ENCODE measurements at regions not wholly inside any gene's neighbourhood (a gene's known extent, or its start where the extent isn't known, plus 50 kb on each side); places are given as distances from the start of the nearest gene placed in this dataset.

DNA sequence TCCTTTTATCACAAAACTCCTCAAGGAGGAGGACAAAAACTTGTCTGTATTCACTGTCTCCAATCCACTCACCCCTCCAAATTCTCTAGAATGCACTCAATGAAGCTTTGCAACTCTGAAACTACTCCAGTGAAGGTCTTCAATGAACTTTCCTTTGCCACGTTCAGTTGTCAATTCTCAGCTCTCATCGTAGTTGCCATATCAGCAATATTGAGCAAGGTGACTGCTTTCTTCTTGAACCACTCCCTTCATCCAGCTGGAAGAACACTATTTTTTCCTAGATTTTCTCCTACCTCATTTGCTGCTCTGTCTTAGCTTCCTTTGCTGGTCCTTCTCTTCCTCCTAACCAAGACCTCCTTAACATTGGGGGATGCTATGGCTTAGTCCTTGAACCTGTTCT lies 191.8 kb downstream of the KDR start:
- Histone ChIP-seq H3K9me2 (ENCODE audit: insufficient read depth) (no peaks in the 10 kb centered on the region), H3K79me2 (ENCODE audit: insufficient read depth, low read length) (no peaks in the 10 kb centered on the region), H4K20me1 (ENCODE audit: insufficient read depth) (no peaks in the 10 kb centered on the region), H3K27me3 (ENCODE audit: insufficient read depth, low read length) (peaks cover 41% of the 10 kb centered on the region), H3K4me1 (ENCODE audit: control insufficient read depth in 1 of 2, insufficient read depth in 2 of 2, low read length in 2 of 2) (no peaks in the 10 kb centered on the region), H3K4me2 (ENCODE audit: low read length) (no peak overlapping the region), H3K9me3 (ENCODE audit: control insufficient read depth in 1 of 2, insufficient read depth in 1 of 2, low read depth in 1 of 2, low read length in 2 of 2) (no peaks in the 10 kb centered on the region), H2AFZ (ENCODE audit: low read depth, low read length, poor library complexity, severe bottlenecking) (no peak overlapping the region), H3K36me3 (ENCODE audit: control insufficient read depth in 1 of 2, insufficient read depth in 2 of 2, low read length in 2 of 2) (no peaks in the 10 kb centered on the region), H3K9ac (ENCODE audit: low read length) (no peak overlapping the region), H3K4me3 (replicated peaks in 1 of 2; ENCODE audit: low read depth in 1 of 2, low read length in 2 of 2) (no peak overlapping the region), H3K27ac (ENCODE audit: low read depth, low read length) (no peak overlapping the region)
- ChIA-PET POLR2A (no interaction called here), RAD21 (ENCODE audit: low non-redundant PET in 1 of 2, low total read pairs in 2 of 2, uncharacterized antibody in 2 of 2, unreplicated experiment in 2 of 2) (no interaction called here), CTCF (no interaction called here)
- ATAC-seq (no peak), DNase-seq (ENCODE audit: low read depth, low spot score) (no peak)
- TF ChIP-seq, protein P1, sequence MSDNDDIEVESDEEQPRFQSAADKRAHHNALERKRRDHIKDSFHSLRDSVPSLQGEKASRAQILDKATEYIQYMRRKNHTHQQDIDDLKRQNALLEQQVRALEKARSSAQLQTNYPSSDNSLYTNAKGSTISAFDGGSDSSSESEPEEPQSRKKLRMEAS (IDR thresholded peaks at IDR 0.05), result no peak
- BruUV-seq (replicated peaks), result no TSS peak
- intact Hi-C loops (cut with micrococcal nuclease), result no loop called here

DNA sequence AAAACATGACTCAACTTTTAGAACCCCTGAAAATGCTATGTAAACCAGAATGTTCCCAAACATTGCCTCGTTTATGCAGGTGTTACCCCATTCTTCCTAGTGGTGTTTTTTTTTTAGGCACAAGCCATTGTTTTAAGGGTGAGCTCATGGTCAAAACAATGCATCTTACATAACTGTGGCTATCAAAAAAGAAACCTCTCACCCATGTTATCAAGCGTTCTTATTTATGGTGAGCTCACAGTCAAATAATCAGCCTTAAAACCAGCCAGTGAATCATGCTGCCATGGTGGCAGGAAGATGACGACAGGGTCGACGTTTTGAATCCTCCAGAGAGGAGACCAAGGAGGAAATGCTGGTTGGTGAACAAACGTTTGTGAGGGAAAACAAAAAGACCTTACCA lies 195.2 kb downstream of the KDR start:
- Histone ChIP-seq H3K9me2 (ENCODE audit: insufficient read depth) (no peaks in the 10 kb centered on the region), H2AFZ (ENCODE audit: low read depth, low read length, poor library complexity, severe bottlenecking) (no peak overlapping the region), H3K27ac (ENCODE audit: low read depth, low read length) (no peak overlapping the region), H3K4me3 (replicated peaks in 1 of 2; ENCODE audit: low read depth in 1 of 2, low read length in 2 of 2) (no peak overlapping the region), H3K36me3 (ENCODE audit: control insufficient read depth in 1 of 2, insufficient read depth in 2 of 2, low read length in 2 of 2) (no peaks in the 10 kb centered on the region), H3K4me1 (ENCODE audit: control insufficient read depth in 1 of 2, insufficient read depth in 2 of 2, low read length in 2 of 2) (no peaks in the 10 kb centered on the region), H3K9me3 (ENCODE audit: control insufficient read depth in 1 of 2, insufficient read depth in 1 of 2, low read depth in 1 of 2, low read length in 2 of 2) (no peaks in the 10 kb centered on the region), H3K79me2 (ENCODE audit: insufficient read depth, low read length) (no peaks in the 10 kb centered on the region), H3K9ac (ENCODE audit: low read length) (no peak overlapping the region), H3K4me2 (ENCODE audit: low read length) (no peak overlapping the region), H4K20me1 (ENCODE audit: insufficient read depth) (no peaks in the 10 kb centered on the region), H3K27me3 (ENCODE audit: insufficient read depth, low read length) (peaks cover 31% of the 10 kb centered on the region)
- ChIA-PET CTCF (no interaction called here), POLR2A (no interaction called here), RAD21 (ENCODE audit: low non-redundant PET in 1 of 2, low total read pairs in 2 of 2, uncharacterized antibody in 2 of 2, unreplicated experiment in 2 of 2) (no interaction called here)
- intact Hi-C loops (cut with micrococcal nuclease), result no loop called here
- no peak for DNase-seq (ENCODE audit: low read depth, low spot score)
- TF ChIP-seq POLR2AphosphoS5 (IDR thresholded peaks at IDR 0.05; ENCODE audit: low read depth, low read length) (no peak), CBX3 (IDR thresholded peaks at IDR 0.05; ENCODE audit: low read depth) (no peak)
- ATAC-seq, result no peak
- no TSS peak for BruUV-seq (replicated peaks)

DNA sequence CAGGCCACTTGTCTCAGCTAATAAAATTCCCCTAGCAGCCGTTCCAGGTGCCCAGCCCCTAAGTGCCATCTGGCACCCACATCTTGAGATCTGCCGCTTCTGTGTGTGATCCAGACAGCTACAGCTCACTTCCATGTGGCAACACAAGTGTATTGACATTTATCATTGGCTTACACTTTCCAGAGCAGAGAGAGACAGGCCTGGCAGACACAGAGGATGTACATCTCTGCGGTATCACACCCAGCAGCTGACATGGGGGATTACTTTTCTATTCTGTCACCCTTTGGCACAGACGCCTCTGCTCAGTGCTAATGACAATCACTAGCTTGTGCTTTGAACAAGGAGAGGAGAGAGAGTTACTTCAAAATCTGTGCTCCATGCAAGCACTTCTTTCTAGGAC lies 195.9 kb downstream of the KDR start:
- no peak overlapping the region for H2AFZ ChIP-seq (ENCODE audit: low read depth, low read length, poor library complexity, severe bottlenecking)
- no peak overlapping the region for H3K9ac ChIP-seq (ENCODE audit: low read length)
- no peak for TF ChIP-seq RAD21 (IDR thresholded peaks at IDR 0.05; ENCODE audit: low read depth)
- TF ChIP-seq ZFX (IDR thresholded peaks at IDR 0.05), result no peak
- TF ChIP-seq ZNF274 (IDR thresholded peaks at IDR 0.05; ENCODE audit: low read depth, low read length), result no peak
- no peak for TF ChIP-seq SIN3A (IDR thresholded peaks at IDR 0.05; ENCODE audit: low read depth)
- TF ChIP-seq SP1 (IDR thresholded peaks at IDR 0.05; ENCODE audit: low read depth), result no peak
- H3K4me2 ChIP-seq (ENCODE audit: low read length), result no peak overlapping the region
- no TSS peak for BruUV-seq (replicated peaks)
- no peak for DNase-seq (ENCODE audit: low read depth, low spot score)
- no peaks in the 10 kb centered on the region for H3K9me2 ChIP-seq (ENCODE audit: insufficient read depth)
- no peaks in the 10 kb centered on the region for H3K79me2 ChIP-seq (ENCODE audit: insufficient read depth, low read length)
- CTCF ChIA-PET, result no interaction called here
- RAD21 ChIA-PET (ENCODE audit: low non-redundant PET in 1 of 2, low total read pairs in 2 of 2, uncharacterized antibody in 2 of 2, unreplicated experiment in 2 of 2), result no interaction called here
- H3K27ac ChIP-seq (ENCODE audit: low read depth, low read length), result no peak overlapping the region
- intact Hi-C loops (cut with micrococcal nuclease), result no loop called here
- peaks cover 24% of the 10 kb centered on the region; the same call in 1 of the 2 replicates for H3K27me3 ChIP-seq (ENCODE audit: insufficient read depth, low read length)
- no peaks in the 10 kb centered on the region for H3K36me3 ChIP-seq (ENCODE audit: control insufficient read depth in 1 of 2, insufficient read depth in 2 of 2, low read length in 2 of 2)
- POLR2A ChIA-PET, result no interaction called here
- ATAC-seq, result no peak
- no peaks in the 10 kb centered on the region for H3K9me3 ChIP-seq (ENCODE audit: control insufficient read depth in 1 of 2, insufficient read depth in 1 of 2, low read depth in 1 of 2, low read length in 2 of 2)
- H3K4me3 ChIP-seq (replicated peaks in 1 of 2; ENCODE audit: low read depth in 1 of 2, low read length in 2 of 2), result no peak overlapping the region
- no peaks in the 10 kb centered on the region for H4K20me1 ChIP-seq (ENCODE audit: insufficient read depth)
- peaks cover 0 to 3% of the 10 kb centered on the region in 2 experiments; a peak in 1 of 4 replicates for H3K4me1 ChIP-seq (ENCODE audit: control insufficient read depth in 1 of 2, insufficient read depth in 2 of 2, low read length in 2 of 2)
